Transverse colon (tissue), 4 donors: ENCODE measurements at regions not wholly inside any gene's neighbourhood (a gene's known extent, or its start where the extent isn't known, plus 50 kb on each side); places are given as distances from the start of the nearest gene placed in this dataset.

Source experiments
- DNase-seq: peaks from one replicate; pipeline ENCODE4 v3.0.0-alpha.2; 2019
- H3K27ac ChIP-seq, 4 donors: fragments of 200-600 bp; sonication (generic); 2 replicates each; pipeline ENCODE4 v1.5.1; 2016 to 2018; ENCODE audit warnings: inconsistent platforms in 4 of 4
- H3K27me3 ChIP-seq: fragments of 200-600 bp; sonication (generic); 2 replicates; pipeline ENCODE4 v1.5.1; 2017; ENCODE audit warnings: inconsistent platforms
- H3K36me3 ChIP-seq, 4 donors: fragments of 200-600 bp; sonication (generic); 2 replicates each; pipeline ENCODE4 v1.5.1; 2017 to 2019; ENCODE audit warnings: inconsistent platforms in 4 of 4
- H3K4me1 ChIP-seq, 4 donors: fragments of 200-600 bp; sonication (generic); 2 replicates each; pipeline ENCODE4 v1.5.1; 2017 to 2020; ENCODE audit warnings: inconsistent platforms in 4 of 4
- H3K4me3 ChIP-seq, 4 donors: fragments of 200-600 bp; sonication (generic); 1 replicate in 1 of 4; 2 replicates in 3 of 4; pipeline versions ENCODE4 v1.5.1 to v1.6.1; 2017 to 2019; ENCODE audit warnings: inconsistent platforms in 4 of 4
- H3K9me3 ChIP-seq, 2 donors: fragments of 200-600 bp; sonication (generic); 2 replicates each; pipeline ENCODE4 v1.5.1; 2017 to 2019; ENCODE audit warnings: inconsistent platforms in 2 of 2
- CTCF ChIP-seq, 5 experiments: fragments of 200-600 bp in 3 of 5; fragments of 450-650 bp in 2 of 5; sonication (generic) in 3 of 5; IDR thresholded peaks; 1 replicate in 2 of 5; 2 replicates in 3 of 5; pipeline ENCODE4 v1.5.1; 2016 to 2017; ENCODE audit warnings: antibody characterized with exemption in 5 of 5, inconsistent platforms in 3 of 5, mild to moderate bottlenecking in 2 of 5, moderate library complexity in 1 of 5
- EP300 ChIP-seq: sonication (generic); formaldehyde crosslinking; IDR thresholded peaks from one replicate; pipeline ENCODE4 v1.6.1; 2017; ENCODE audit warnings: antibody characterized with exemption, low read depth
- POLR2A ChIP-seq: fragments of 450-650 bp; IDR thresholded peaks from one replicate; pipeline ENCODE4 v1.6.1; 2016; ENCODE audit warnings: antibody characterized with exemption, mild to moderate bottlenecking, moderate library complexity
- POLR2AphosphoS5 ChIP-seq, 3 donors: sonication (generic); formaldehyde crosslinking; IDR thresholded peaks; one replicate each; pipeline ENCODE4 v1.6.1; 2016; ENCODE audit warnings: antibody characterized with exemption in 3 of 3
- WGBS, 2 donors: methylation state at CpG; one replicate each; pipeline ENCODE4 v1.1.5; 2018; ENCODE audit warnings: low coverage in 1 of 2; 5-methylcytosine and 5-hydroxymethylcytosine counted together
- in situ Hi-C, 4 donors: fragments of 200-750 bp; cut with MboI; loops; one replicate each; pipeline versions ENCODE4 v1.15.0 to v1.15.1; 2017; ENCODE audit warnings: low sequenced_read_pairs in 3 of 4, low pct_ligation_motif_present in 1 of 4, low pct_unique_long_range_greater_than_20kb in 1 of 4
- intact Hi-C: fragments of 100-400 bp; cut with DNase I; formaldehyde crosslinking; loops from one replicate; pipeline ENCODE4 v1.15.1; 2023; ENCODE audit warnings: low total_unique reads

GRCh38 chr5:84642795-84643194 is 258.1 kb upstream of the EDIL3 start:
- Histone ChIP-seq H3K4me1 (no peaks in the 10 kb centered on the region), H3K27ac (no peak overlapping the region), H3K4me3 (no peak overlapping the region), H3K36me3 (no peaks in the 10 kb centered on the region), H3K27me3 (no peaks in the 10 kb centered on the region), H3K9me3 (no peaks in the 10 kb centered on the region)
- intact Hi-C loops, result no loop called here
- no peak for DNase-seq
- no peak for TF ChIP-seq POLR2AphosphoS5 (IDR thresholded peaks at IDR 0.05)
- TF ChIP-seq CTCF (IDR thresholded peaks at IDR 0.05), result no peak
- no peak for TF ChIP-seq POLR2A
- no peak for TF ChIP-seq EP300
- 62 to 73% methylated on average over 2 of the region's 2 CpGs for WGBS, 2 donors
- in situ Hi-C loops, result no loop called here

GRCh38 chr5:84642324-84642723 is 257.6 kb upstream of the EDIL3 start:
- TF ChIP-seq POLR2A, result no peak
- no peak for TF ChIP-seq EP300
- in situ Hi-C loops, result no loop called here
- no peaks in the 10 kb centered on the region for H3K36me3 ChIP-seq
- no peaks in the 10 kb centered on the region for H3K4me1 ChIP-seq
- H3K27ac ChIP-seq, result no peak overlapping the region
- H3K9me3 ChIP-seq, result no peaks in the 10 kb centered on the region
- no peak for DNase-seq
- H3K27me3 ChIP-seq, result no peaks in the 10 kb centered on the region
- H3K4me3 ChIP-seq, result no peak overlapping the region
- 91 to 92% methylated on average over 8 of the region's 8 CpGs for whole genome bisulfite sequencing, 2 donors
- intact Hi-C loops, result no loop called here

- H3K36me3 ChIP-seq, result no peaks in the 10 kb centered on the region
- H3K9me3 ChIP-seq, result no peaks in the 10 kb centered on the region
- intact Hi-C loops (no loop called here), in situ Hi-C loops (no loop called here)
- H3K4me3 ChIP-seq, result no peak overlapping the region
- H3K27me3 ChIP-seq, result no peaks in the 10 kb centered on the region
- DNase-seq, result no peak
- H3K4me1 ChIP-seq, result no peaks in the 10 kb centered on the region
- 79 to 83% methylated on average over 1 of the region's 1 CpG for WGBS, 2 donors
- H3K27ac ChIP-seq, result no peak overlapping the region
- TF ChIP-seq POLR2A (no peak), CTCF (IDR thresholded peaks at IDR 0.05) (no peak), POLR2AphosphoS5 (IDR thresholded peaks at IDR 0.05) (no peak), EP300 (no peak)
These were observed 253.1 kb upstream of the EDIL3 start for GRCh38 chr5:84637662-84638375.

- Histone ChIP-seq H3K27ac (no peak overlapping the region), H3K4me3 (no peak overlapping the region), H3K27me3 (no peaks in the 10 kb centered on the region), H3K9me3 (no peaks in the 10 kb centered on the region), H3K36me3 (no peaks in the 10 kb centered on the region), H3K4me1 (no peaks in the 10 kb centered on the region)
- no peak for TF ChIP-seq POLR2A
- TF ChIP-seq POLR2AphosphoS5 (IDR thresholded peaks at IDR 0.05), result no peak
- no peak for TF ChIP-seq CTCF (IDR thresholded peaks at IDR 0.05)
- no peak for TF ChIP-seq EP300
- no peak for DNase-seq
- in situ Hi-C loops, result no loop called here
- 80 to 91% methylated on average over 1 to 21 of the region's 22 CpGs for WGBS, 2 donors
- intact Hi-C loops, result no loop called here
These were observed 250.8 kb upstream of the EDIL3 start for GRCh38 chr5:84635235-84636055.
